HUES64 (cell line): ENCODE measurements at regions not wholly inside any gene's neighbourhood (a gene's known extent, or its start where the extent isn't known, plus 50 kb on each side); places are given as distances from the start of the nearest gene placed in this dataset.

Source experiments
- H3K27ac ChIP-seq: 2 replicates; pipeline ENCODE4 v1.7.0; 2013; ENCODE audit warnings: low read depth, low read length, inconsistent platforms
- H3K27me3 ChIP-seq: 2 replicates; pipeline ENCODE4 v1.6.1; 2013; ENCODE audit warnings: mild to moderate bottlenecking, low read length; ENCODE audit not compliant: insufficient read depth
- H3K36me3 ChIP-seq: 2 replicates; pipeline ENCODE4 v1.6.1; 2013; ENCODE audit warnings: mild to moderate bottlenecking, low read length; ENCODE audit not compliant: insufficient read depth
- H3K4me1 ChIP-seq: 2 replicates; pipeline ENCODE4 v1.6.1; 2013; ENCODE audit warnings: mild to moderate bottlenecking, low read length, moderate library complexity; ENCODE audit not compliant: insufficient read depth
- H3K4me3 ChIP-seq: 2 replicates; pipeline ENCODE4 v1.5.1; 2013; ENCODE audit warnings: mild to moderate bottlenecking, low read length, moderate library complexity
- H3K9ac ChIP-seq: 2 replicates; pipeline ENCODE4 v1.6.1; 2013; ENCODE audit warnings: mild to moderate bottlenecking, low read depth, low read length
- H3K9me3 ChIP-seq: 2 replicates; pipeline ENCODE4 v1.6.1; 2013; ENCODE audit warnings: low read depth, low read length; ENCODE audit not compliant: insufficient read depth
- WGBS: fragments of 150-250, 120-280 bp; methylation state at CpG from one replicate; pipeline ENCODE4 v1.1.7; 2013; ENCODE audit warnings: missing lambda C conversion rate; 5-methylcytosine and 5-hydroxymethylcytosine counted together

DNA sequence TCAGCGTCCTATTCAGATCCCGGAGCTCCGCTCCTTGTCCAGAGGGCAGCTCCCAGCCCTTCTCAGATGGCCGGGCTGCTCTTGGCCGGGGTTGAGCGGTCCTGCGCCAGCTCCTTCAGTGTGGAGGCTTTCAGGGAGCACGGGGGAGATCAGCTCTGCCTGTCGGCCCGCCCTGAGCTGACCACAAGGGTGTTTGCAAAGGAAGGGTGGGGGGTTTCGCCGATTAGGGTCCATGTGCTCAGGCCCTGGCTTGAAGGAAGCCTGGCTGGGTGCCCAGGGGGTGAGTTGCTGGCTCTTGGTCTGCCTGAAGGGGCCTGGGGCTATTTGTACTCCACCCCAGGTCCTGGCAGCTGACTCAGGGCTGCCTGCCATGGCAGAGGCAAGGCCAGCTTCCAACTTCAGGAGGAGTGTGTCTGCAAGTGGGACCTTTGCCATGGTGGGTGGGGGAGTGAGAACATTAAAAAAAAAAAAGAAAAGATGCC is 250.1 kb upstream of the KLF4 start:
- no peaks in the 10 kb centered on the region for H3K36me3 ChIP-seq
- 93% methylated on average over 12 of the region's 12 CpGs for WGBS
- H3K4me3 ChIP-seq: no peak overlapping the region
- H3K4me1 ChIP-seq: no peaks in the 10 kb centered on the region
- no peak overlapping the region for H3K27ac ChIP-seq
- no peaks in the 10 kb centered on the region for H3K9me3 ChIP-seq
- no peaks in the 10 kb centered on the region; the same call in 1 of the 2 replicates for H3K27me3 ChIP-seq
- no peak overlapping the region for H3K9ac ChIP-seq

DNA sequence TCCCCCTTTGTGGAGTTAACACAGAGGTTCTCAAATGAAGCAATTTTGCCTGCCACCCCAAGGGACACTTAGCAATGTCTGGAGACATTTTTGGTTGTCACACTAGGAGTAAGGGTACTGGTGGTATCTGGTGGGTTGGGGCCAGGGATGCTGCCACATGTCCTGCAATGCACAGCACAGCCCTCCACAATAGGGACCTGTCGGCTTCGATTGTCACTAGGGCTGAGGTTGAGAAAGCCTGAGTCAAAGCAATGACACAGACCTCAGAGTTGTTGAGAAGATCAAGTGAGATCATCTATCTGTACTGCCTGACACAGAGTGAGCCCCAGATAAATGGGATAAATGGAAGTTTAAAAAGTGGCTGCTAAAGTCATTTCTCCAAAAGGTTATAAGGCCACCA is 249.2 kb upstream of the KLF4 start:
- no peaks in the 10 kb centered on the region for H3K4me1 ChIP-seq
- H3K9me3 ChIP-seq: no peaks in the 10 kb centered on the region
- H3K9ac ChIP-seq: no peak overlapping the region
- no peak overlapping the region for H3K4me3 ChIP-seq
- no peaks in the 10 kb centered on the region; the same call in 1 of the 2 replicates for H3K27me3 ChIP-seq
- WGBS: 93% methylated on average over 2 of the region's 2 CpGs
- H3K36me3 ChIP-seq: no peaks in the 10 kb centered on the region
- no peak overlapping the region for H3K27ac ChIP-seq

DNA sequence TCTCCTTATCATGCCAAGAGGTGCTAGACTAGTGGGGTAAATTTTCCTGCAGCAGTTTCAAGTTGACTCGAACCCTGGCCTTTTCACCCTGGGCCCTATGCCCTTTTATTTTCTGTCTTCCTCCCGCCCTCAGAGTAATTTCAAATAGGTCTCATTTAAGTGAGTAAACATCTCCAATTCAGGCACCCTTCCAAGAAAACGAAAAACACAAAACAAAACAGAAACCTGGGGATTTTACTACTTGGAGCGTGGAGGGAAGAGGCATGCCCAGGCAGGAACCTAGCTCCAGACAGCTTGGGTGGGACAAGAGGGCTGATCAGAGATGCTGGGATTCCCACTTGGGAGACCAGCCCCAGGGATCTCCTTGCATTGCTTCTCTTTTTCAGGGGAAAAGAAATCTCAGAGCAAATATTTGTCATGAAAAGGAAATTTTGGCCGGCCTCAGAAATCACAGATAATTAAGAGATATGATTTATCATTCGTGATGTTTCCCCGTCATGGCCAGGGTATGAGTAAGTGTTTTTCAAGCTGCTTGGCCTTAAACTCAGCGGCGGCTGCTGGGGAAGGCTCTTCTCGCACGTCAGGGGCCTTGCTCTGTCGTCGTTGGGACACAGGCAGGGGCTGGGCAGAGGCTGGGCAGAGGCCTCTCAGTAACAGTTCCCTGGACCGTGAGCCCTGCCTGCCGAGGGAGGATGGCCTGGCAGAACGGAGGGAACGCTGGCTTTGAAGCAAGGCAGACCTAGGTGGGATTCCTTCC is 248.6 kb upstream of the KLF4 start:
- Histone ChIP-seq H3K27ac (no peak overlapping the region), H3K9ac (no peak overlapping the region)
- 90% methylated on average over 16 of the region's 17 CpGs for WGBS

DNA sequence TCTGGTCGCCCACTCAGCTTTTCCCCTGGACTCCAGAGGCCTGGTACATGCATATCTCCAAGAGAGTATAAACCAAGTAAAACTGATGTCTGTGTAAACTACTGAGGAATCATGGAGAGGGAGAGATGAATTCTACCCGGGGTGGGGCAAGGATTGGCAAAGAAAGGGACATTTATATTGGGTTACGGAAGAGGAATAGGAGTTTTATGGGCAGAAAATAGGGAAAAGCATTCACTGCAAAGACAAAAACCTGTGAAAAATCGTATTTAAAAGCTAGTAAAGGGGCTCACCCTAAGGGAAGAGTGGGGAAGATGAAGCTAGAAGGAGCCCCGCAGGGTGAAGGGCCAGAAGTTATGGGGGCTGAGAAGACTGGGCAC is 248.0 kb upstream of the KLF4 start:
- 91% methylated on average over 5 of the region's 5 CpGs for WGBS
- Histone ChIP-seq H3K9me3 (no peaks in the 10 kb centered on the region), H3K4me1 (no peaks in the 10 kb centered on the region), H3K27ac (no peak overlapping the region), H3K36me3 (no peaks in the 10 kb centered on the region), H3K4me3 (no peak overlapping the region), H3K27me3 (no peaks in the 10 kb centered on the region; the same call in 1 of the 2 replicates), H3K9ac (no peak overlapping the region)

More for the DNA sequence above, 248.6 kb upstream of the KLF4 start:
- Histone ChIP-seq H3K36me3 (no peaks in the 10 kb centered on the region), H3K9me3 (no peaks in the 10 kb centered on the region), H3K4me1 (no peaks in the 10 kb centered on the region), H3K27me3 (no peaks in the 10 kb centered on the region; the same call in 1 of the 2 replicates), H3K4me3 (no peak overlapping the region)

DNA sequence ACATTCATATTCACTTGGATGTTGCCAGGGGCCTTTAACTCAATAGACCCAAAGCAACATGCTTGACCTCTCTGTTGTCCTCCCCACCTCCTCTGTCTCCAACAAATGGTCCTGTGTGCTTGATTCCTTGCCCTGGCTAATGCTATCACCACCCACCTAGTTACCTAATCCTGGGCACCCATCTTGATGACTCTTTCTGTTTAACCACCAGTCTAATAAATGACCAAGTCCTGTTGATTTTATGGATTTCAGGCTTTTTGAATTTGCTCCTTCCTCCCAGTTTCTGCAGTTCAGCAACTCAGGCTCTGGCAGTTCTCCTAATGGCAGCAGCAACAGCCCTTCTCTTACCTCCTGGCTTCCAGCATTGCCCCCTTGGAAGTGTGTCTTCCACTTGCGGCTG is 246.3 kb upstream of the KLF4 start:
- Histone ChIP-seq H3K36me3 (no peaks in the 10 kb centered on the region), H3K4me1 (no peaks in the 10 kb centered on the region), H3K9me3 (no peaks in the 10 kb centered on the region), H3K27ac (no peak overlapping the region), H3K27me3 (no peaks in the 10 kb centered on the region; the same call in 1 of the 2 replicates), H3K4me3 (no peak overlapping the region), H3K9ac (no peak overlapping the region)
- 92% methylated on average over 1 of the region's 1 CpG for whole genome bisulfite sequencing

DNA sequence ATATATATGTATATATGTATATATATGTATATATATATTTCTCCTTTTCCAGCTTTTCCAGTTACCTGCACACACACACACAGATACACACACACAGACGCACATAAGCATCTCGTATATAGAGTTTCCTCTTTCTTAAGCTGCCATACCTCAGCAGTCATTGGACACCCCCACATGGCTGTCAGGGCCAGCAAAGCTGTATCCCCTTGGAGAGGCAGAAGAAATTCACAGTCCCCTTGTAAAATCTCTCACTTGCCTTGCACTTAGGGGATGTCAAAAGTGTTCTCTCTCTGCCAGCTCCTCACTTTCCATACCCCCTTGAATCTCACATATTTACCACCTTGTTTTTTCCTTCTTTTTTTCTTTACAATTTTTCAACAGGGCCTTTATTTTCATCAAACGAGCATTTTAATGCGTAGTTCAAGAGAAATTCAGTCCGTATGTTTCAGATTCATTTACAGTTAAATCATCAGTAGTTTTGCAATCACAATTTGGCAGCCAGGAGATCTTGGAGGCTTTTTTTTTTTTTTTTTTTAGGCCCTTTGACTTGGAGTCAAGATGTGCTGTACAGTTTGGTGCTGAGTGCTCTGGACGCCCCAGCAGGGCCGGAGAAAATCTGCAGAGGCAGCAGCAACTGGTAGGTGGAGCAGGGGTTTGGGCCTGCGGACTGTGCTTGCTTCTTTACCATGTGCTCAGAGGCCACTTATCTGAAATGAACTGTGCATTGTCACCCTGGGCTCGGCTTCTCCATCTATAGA is 244.9 kb upstream of the KLF4 start:
- Histone ChIP-seq H3K27me3 (no peaks in the 10 kb centered on the region; the same call in 1 of the 2 replicates), H3K4me1 (no peaks in the 10 kb centered on the region), H3K36me3 (no peaks in the 10 kb centered on the region), H3K9ac (no peak overlapping the region), H3K9me3 (no peaks in the 10 kb centered on the region), H3K27ac (no peak overlapping the region), H3K4me3 (no peak overlapping the region)
- 96% methylated on average over 9 of the region's 9 CpGs for WGBS

DNA sequence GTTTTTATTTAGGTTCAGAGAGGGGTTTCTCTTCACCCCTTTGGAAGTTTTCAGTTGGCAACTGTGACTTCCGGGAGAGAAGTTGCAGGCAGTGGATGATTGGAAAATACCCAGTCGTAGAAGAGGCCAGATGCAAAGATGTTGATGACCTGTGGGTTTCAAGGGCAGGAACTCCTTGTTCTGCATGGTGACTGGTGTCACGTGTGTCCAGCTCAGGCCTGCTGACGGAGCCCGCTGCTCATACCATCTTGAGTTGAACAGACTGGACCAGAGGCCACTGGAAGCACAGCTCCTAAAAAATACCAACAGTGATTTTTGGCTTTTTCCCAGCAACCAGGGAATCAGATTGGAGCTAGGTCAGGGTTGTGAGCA is 243.9 kb upstream of the KLF4 start:
- H3K9ac ChIP-seq: no peak overlapping the region
- 90% methylated on average over 5 of the region's 5 CpGs for WGBS
- no peaks in the 10 kb centered on the region for H3K36me3 ChIP-seq
- H3K4me3 ChIP-seq: no peak overlapping the region
- H3K27me3 ChIP-seq: no peaks in the 10 kb centered on the region
- no peak overlapping the region for H3K27ac ChIP-seq
- H3K4me1 ChIP-seq: no peaks in the 10 kb centered on the region
- H3K9me3 ChIP-seq: no peaks in the 10 kb centered on the region

DNA sequence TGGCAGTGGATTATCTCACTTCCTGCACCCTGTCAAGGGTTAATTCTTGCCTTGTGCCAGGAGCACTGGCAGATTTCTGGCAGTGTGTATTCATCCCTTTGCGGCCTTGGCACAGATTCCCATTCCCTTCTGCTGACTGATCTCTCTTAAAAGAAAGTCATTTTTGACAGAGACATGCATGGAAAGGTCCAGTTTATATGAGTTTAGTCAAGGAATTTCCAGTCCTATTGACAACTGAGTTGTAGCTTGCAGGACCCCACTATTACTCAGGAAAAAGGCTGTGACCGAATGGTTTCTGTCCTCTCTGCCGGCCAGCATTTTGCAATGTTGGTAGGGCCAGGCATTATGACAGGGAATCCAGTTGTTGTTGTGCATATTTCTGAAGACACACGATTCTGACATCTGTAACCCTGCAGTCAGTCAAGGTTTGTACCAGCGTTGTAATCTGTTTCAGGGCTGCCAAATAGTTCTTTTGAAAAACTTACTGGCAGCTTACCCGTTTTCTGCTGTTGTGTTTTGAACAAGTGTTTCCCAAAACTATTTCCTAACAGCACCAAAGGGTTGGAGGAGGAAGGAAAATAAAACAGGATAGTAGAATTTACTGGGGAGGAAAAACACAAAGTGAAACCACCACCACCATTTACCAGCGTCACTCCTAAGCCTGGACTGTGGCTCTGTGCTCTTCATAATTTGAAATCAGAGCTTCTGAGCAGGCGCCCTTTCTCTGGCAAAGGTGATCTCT is 243.4 kb upstream of the KLF4 start:
- Histone ChIP-seq H3K9me3 (no peaks in the 10 kb centered on the region), H3K9ac (no peak overlapping the region), H3K36me3 (no peaks in the 10 kb centered on the region), H3K4me3 (no peak overlapping the region), H3K4me1 (no peaks in the 10 kb centered on the region), H3K27ac (no peak overlapping the region), H3K27me3 (no peaks in the 10 kb centered on the region)
- 90% methylated on average over 7 of the region's 8 CpGs for WGBS

DNA sequence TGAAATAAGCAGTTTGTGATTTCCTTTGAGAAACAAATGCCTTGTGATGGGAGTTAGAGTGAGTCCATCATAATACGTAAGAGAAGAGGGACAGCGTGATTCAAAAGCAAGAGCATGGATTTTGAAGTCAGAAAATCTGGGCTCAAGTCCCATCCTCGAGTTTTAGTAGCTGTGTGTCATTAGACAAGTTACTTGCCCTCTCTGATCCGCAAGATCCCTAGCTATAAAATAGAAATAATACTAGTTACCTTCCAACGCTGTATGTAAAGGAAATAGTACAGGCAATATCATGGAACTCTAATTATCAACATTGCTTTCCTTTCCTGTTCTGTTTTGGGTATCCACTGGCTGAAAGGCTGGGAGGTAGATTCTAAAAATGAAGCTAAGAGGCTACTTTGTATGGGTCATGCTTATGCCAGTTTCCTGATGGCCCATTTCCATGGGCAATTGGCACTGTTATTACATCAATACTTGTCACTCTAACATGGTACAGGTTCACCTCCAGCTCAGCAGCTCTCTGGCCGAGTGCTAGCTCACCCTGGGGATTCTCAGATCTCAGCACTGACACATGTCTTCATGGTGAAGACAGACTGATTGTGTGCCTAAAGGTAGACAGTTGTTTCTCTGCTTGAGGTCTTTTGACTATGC is 241.7 kb upstream of the KLF4 start:
- no peaks in the 10 kb centered on the region for H3K36me3 ChIP-seq
- H3K4me1 ChIP-seq: no peaks in the 10 kb centered on the region
- no peaks in the 10 kb centered on the region for H3K27me3 ChIP-seq
- H3K27ac ChIP-seq: no peak overlapping the region
- no peak overlapping the region for H3K9ac ChIP-seq
- H3K9me3 ChIP-seq: no peaks in the 10 kb centered on the region
- 93% methylated on average over 4 of the region's 6 CpGs for WGBS
- no peak overlapping the region for H3K4me3 ChIP-seq

DNA sequence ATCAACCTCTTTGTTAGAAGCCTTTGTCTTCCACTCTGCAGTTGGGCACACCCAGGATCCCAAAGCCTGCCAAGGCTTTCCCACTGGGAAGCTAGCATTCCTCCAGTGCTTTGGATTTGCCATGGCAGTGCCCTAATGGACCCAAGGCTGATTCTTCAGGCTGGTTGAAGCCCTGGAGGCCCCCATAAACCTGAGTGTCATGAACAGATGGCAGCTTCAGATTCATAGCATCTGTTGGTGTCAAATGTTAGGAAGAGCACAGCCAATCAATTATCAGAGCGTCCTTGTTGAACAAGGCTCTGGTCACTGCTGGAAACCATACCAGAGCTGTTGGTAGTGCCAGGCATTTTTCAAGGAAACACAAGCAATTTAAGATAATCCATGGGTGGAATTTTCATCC is 241.1 kb upstream of the KLF4 start:
- Histone ChIP-seq H3K4me1 (no peaks in the 10 kb centered on the region), H3K4me3 (no peak overlapping the region), H3K9me3 (no peaks in the 10 kb centered on the region), H3K36me3 (no peaks in the 10 kb centered on the region), H3K9ac (no peak overlapping the region), H3K27me3 (no peaks in the 10 kb centered on the region), H3K27ac (no peak overlapping the region)
- WGBS: 94% methylated on average over 1 of the region's 1 CpG
